Stimulated activated CD8-positive, alpha-beta memory T cell treated with anti-CD3 and anti-CD28 coated beads, Interleukin-2, amount 100 ng/mL, for 48 hours (primary cell): ENCODE measurements at regions not wholly inside any gene's neighbourhood (a gene's known extent, or its start where the extent isn't known, plus 50 kb on each side); places are given as distances from the start of the nearest gene placed in this dataset.

Experiments
- DNase-seq, 2 donors: peaks; one replicate each; pipeline ENCODE4 v3.0.0-alpha.2; 2020; ENCODE audit warnings: low read depth in 2 of 2

GRCh38 chr6:134714679-134715078, 235.2 kb downstream of the ALDH8A1 start:
- no peak for DNase-seq

- no peak for DNase-seq
These were observed 235.8 kb downstream of the ALDH8A1 start for GRCh38 chr6:134714113-134714512.

GRCh38 chr6:134712311-134712710, 237.6 kb downstream of the ALDH8A1 start:
- DNase-seq: no peak

GRCh38 chr6:134708079-134708478, 241.8 kb downstream of the ALDH8A1 start:
- no peak for DNase-seq

- DNase-seq: no peak
These were observed 242.4 kb downstream of the ALDH8A1 start for GRCh38 chr6:134707342-134708031.

GRCh38 chr6:134706806-134707205, 243.1 kb downstream of the ALDH8A1 start:
- no peak for DNase-seq

GRCh38 chr6:134706153-134706552, 243.7 kb downstream of the ALDH8A1 start:
- no peak for DNase-seq

GRCh38 chr6:134703206-134703605, 246.7 kb downstream of the ALDH8A1 start:
- no peak for DNase-seq

GRCh38 chr6:134702279-134702678, 247.6 kb downstream of the ALDH8A1 start:
- no peak for DNase-seq

GRCh38 chr6:134701301-134701700, 248.6 kb downstream of the ALDH8A1 start:
- DNase-seq: no peak

GRCh38 chr6:134698228-134698627, 251.7 kb downstream of the ALDH8A1 start:
- DNase-seq: no peak

GRCh38 chr6:134692008-134692407, 257.9 kb downstream of the ALDH8A1 start:
- DNase-seq: no peak

GRCh38 chr6:134691180-134691579, 258.7 kb downstream of the ALDH8A1 start:
- no peak for DNase-seq

- DNase-seq: no peak
These were observed 259.9 kb downstream of the ALDH8A1 start for GRCh38 chr6:134690048-134690447.

- DNase-seq: no peak
These were observed 260.3 kb downstream of the ALDH8A1 start for GRCh38 chr6:134689641-134690040.

- no peak for DNase-seq
These were observed 260.7 kb downstream of the ALDH8A1 start for GRCh38 chr6:134689177-134689576.

- DNase-seq: no peak
These were observed 263.8 kb downstream of the ALDH8A1 start for GRCh38 chr6:134686071-134686470.

- DNase-seq: no peak
These were observed 265.5 kb downstream of the ALDH8A1 start for GRCh38 chr6:134684423-134684795.

- no peak for DNase-seq
These were observed 266.0 kb downstream of the ALDH8A1 start for GRCh38 chr6:134683783-134684422.

- DNase-seq: no peak
These were observed 269.5 kb downstream of the ALDH8A1 start for GRCh38 chr6:134680433-134680832.

GRCh38 chr6:134680021-134680420, 269.9 kb downstream of the ALDH8A1 start:
- no peak for DNase-seq

GRCh38 chr6:134678436-134678889, 271.4 kb downstream of the ALDH8A1 start:
- DNase-seq: no peak
